Sigmoid colon (tissue), 4 donors: ENCODE measurements at regions not wholly inside any gene's neighbourhood (a gene's known extent, or its start where the extent isn't known, plus 50 kb on each side); places are given as distances from the start of the nearest gene placed in this dataset.
"Not testable (repeated sequence)": the region's sequence is repeated elsewhere in the genome, so short reads cannot be mapped to it uniquely, and the experiment has no call there.

Source experiments
- EP300 ChIP-seq, 4 donors: sonication (generic); formaldehyde crosslinking; IDR thresholded peaks; one replicate each; pipeline ENCODE4 v1.6.1; 2017; ENCODE audit warnings: antibody characterized with exemption in 4 of 4
- POLR2A ChIP-seq, 2 donors: fragments of 450-650 bp; IDR thresholded peaks; one replicate each; pipeline ENCODE4 v1.6.1; 2016; ENCODE audit warnings: antibody characterized with exemption in 2 of 2, mild to moderate bottlenecking in 2 of 2, moderate library complexity in 2 of 2
- POLR2AphosphoS5 ChIP-seq, 4 donors: sonication (generic); formaldehyde crosslinking; IDR thresholded peaks; one replicate each; pipeline ENCODE4 v1.6.1; 2017; ENCODE audit warnings: antibody characterized with exemption in 4 of 4
- TF ChIP-seq, protein P1 (sequence below), 4 experiments: fragments of 450-650 bp in 3 of 4; fragments of 200-600 bp in 1 of 4; IDR thresholded peaks; one replicate each; pipeline ENCODE4 v1.5.1; 2016 to 2019; ENCODE audit warnings: antibody characterized with exemption in 4 of 4, mild to moderate bottlenecking in 3 of 4, moderate library complexity in 2 of 4

DNA sequence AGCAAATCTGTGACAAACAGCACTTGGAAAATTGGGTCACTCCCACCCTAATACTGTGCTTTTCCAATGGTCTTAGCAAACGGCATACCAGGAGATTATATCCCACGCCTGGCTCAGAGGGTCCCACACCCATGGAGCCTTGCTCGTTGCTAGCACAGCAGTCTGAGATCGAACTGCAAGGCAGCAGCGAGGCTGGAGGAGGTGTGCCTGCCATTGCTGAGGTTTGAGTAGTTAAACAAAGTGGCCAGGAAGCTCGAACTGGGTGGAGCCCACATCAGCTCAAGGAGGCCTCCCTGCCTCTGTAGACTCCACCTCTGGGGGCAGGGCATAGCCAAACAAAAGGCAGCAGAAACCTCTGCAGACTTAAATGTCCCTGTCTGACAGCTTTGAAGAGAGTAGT is 440.5 kb upstream of the ACTBL2 start:
- TF ChIP-seq, protein P1, sequence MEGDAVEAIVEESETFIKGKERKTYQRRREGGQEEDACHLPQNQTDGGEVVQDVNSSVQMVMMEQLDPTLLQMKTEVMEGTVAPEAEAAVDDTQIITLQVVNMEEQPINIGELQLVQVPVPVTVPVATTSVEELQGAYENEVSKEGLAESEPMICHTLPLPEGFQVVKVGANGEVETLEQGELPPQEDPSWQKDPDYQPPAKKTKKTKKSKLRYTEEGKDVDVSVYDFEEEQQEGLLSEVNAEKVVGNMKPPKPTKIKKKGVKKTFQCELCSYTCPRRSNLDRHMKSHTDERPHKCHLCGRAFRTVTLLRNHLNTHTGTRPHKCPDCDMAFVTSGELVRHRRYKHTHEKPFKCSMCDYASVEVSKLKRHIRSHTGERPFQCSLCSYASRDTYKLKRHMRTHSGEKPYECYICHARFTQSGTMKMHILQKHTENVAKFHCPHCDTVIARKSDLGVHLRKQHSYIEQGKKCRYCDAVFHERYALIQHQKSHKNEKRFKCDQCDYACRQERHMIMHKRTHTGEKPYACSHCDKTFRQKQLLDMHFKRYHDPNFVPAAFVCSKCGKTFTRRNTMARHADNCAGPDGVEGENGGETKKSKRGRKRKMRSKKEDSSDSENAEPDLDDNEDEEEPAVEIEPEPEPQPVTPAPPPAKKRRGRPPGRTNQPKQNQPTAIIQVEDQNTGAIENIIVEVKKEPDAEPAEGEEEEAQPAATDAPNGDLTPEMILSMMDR (IDR thresholded peaks at IDR 0.05), result not testable (repeated sequence)
- not testable (repeated sequence) for TF ChIP-seq POLR2A, EP300, POLR2AphosphoS5 (IDR thresholded peaks at IDR 0.05)
